SK-N-SH treated with all-trans-retinoic acid at 6 μM for 48 hours (cell line): ENCODE measurements at regions not wholly inside any gene's neighbourhood (a gene's known extent, or its start where the extent isn't known, plus 50 kb on each side); places are given as distances from the start of the nearest gene placed in this dataset.

Source experiments
- ATAC-seq: fragments of 200-7000 bp; cut with Tn5 transposase; 3 replicates; pipeline ENCODE4 v1.9.1; 2020; ENCODE audit warnings: mild to moderate bottlenecking, moderate library complexity
- ARNTL ChIP-seq: fragments of 450-650 bp; formaldehyde crosslinking; IDR thresholded peaks from 2 replicates; pipeline ENCODE4 v1.5.0; 2020; ENCODE audit warnings: low read depth, mild to moderate bottlenecking, moderate library complexity, borderline replicate concordance
- BACH2 ChIP-seq: fragments of 250-450 bp; sonication (Bioruptor Pico); IDR thresholded peaks from 2 replicates; pipeline ENCODE4 v1.9.0; 2021; ENCODE audit warnings: mild to moderate bottlenecking, borderline replicate concordance
- CREB5 ChIP-seq: fragments of 250-450 bp; sonication (Bioruptor Pico); IDR thresholded peaks from 2 replicates; pipeline ENCODE4 v1.5.1; 2020; ENCODE audit warnings: low read depth, mild to moderate bottlenecking, moderate library complexity
- CSDC2 ChIP-seq: fragments of 250-450 bp; sonication (Bioruptor Pico); IDR thresholded peaks from 2 replicates; pipeline ENCODE4 v1.5.0; 2020; ENCODE audit warnings: mild to moderate bottlenecking, moderate library complexity
- CSRNP3 ChIP-seq: fragments of 250-450 bp; sonication (Bioruptor Pico); IDR thresholded peaks from 2 replicates; pipeline ENCODE4 v1.5.1; 2021; ENCODE audit warnings: mild to moderate bottlenecking, moderate library complexity
- ESRRG ChIP-seq: fragments of 250-450 bp; sonication (Bioruptor Pico); IDR thresholded peaks from 2 replicates; pipeline ENCODE4 v1.6.1; 2021; ENCODE audit warnings: mild to moderate bottlenecking
- GLIS3 ChIP-seq: fragments of 250-450 bp; sonication (Bioruptor Pico); IDR thresholded peaks from 2 replicates; pipeline ENCODE4 v1.5.0; 2020; ENCODE audit warnings: mild to moderate bottlenecking, moderate library complexity
- ISL1 ChIP-seq: fragments of 250-450 bp; sonication (Bioruptor Pico); IDR thresholded peaks from 2 replicates; pipeline ENCODE4 v2.1.2; 2022; ENCODE audit warnings: mild to moderate bottlenecking, moderate library complexity
- OSR1 ChIP-seq: fragments of 250-450 bp; sonication (Bioruptor Pico); IDR thresholded peaks from 2 replicates; pipeline ENCODE4 v1.8.0; 2022; ENCODE audit warnings: moderate library complexity, mild to moderate bottlenecking, inconsistent platforms
- POU6F1 ChIP-seq: fragments of 250-450 bp; sonication (Bioruptor Pico); IDR thresholded peaks from 2 replicates; pipeline ENCODE4 v1.8.0; 2021; ENCODE audit warnings: low read depth, mild to moderate bottlenecking, moderate library complexity, borderline replicate concordance
- PPARA ChIP-seq: fragments of 250-450 bp; sonication (Bioruptor Pico); IDR thresholded peaks from 2 replicates; pipeline ENCODE4 v1.5.0; 2020; ENCODE audit warnings: mild to moderate bottlenecking, borderline replicate concordance
- RARB ChIP-seq: fragments of 250-450 bp; sonication (Bioruptor Pico); IDR thresholded peaks from 2 replicates; pipeline ENCODE4 v1.8.0; 2021; ENCODE audit warnings: mild to moderate bottlenecking, moderate library complexity
- SNAI2 ChIP-seq: fragments of 250-450 bp; sonication (Bioruptor Pico); IDR thresholded peaks from 2 replicates; pipeline ENCODE4 v1.5.0; 2020; ENCODE audit warnings: mild to moderate bottlenecking, moderate library complexity
- TCF4 ChIP-seq: fragments of 250-450 bp; sonication (Bioruptor Pico); IDR thresholded peaks from 2 replicates; pipeline ENCODE4 v1.8.0; 2021; ENCODE audit warnings: mild to moderate bottlenecking, moderate library complexity, borderline replicate concordance
- TOX ChIP-seq: fragments of 250-450 bp; sonication (Bioruptor Pico); IDR thresholded peaks from 2 replicates; pipeline ENCODE4 v1.8.0; 2021; ENCODE audit warnings: mild to moderate bottlenecking, moderate library complexity, borderline replicate concordance
- TSHZ2 ChIP-seq: fragments of 250-450 bp; sonication (Bioruptor Pico); IDR thresholded peaks from 2 replicates; pipeline ENCODE4 v1.5.0; 2020; ENCODE audit warnings: mild to moderate bottlenecking, moderate library complexity
- ZC3H10 ChIP-seq: fragments of 250-450 bp; sonication (Bioruptor Pico); IDR thresholded peaks from 2 replicates; pipeline ENCODE4 v1.5.1; 2021; ENCODE audit warnings: mild to moderate bottlenecking, moderate library complexity
- ZFP3 ChIP-seq: fragments of 250-450 bp; sonication (Bioruptor Pico); IDR thresholded peaks from 2 replicates; pipeline ENCODE4 v1.5.0; 2020; ENCODE audit warnings: mild to moderate bottlenecking, moderate library complexity
- ZFP30 ChIP-seq: fragments of 450-650 bp; formaldehyde crosslinking; IDR thresholded peaks from 2 replicates; pipeline ENCODE4 v1.5.0; 2022; ENCODE audit warnings: mild to moderate bottlenecking, moderate library complexity
- ZNF565 ChIP-seq: fragments of 450-650 bp; formaldehyde crosslinking; conservative IDR thresholded peaks from 2 replicates; pipeline ENCODE4 v1.5.0; 2020; ENCODE audit warnings: low read depth, mild to moderate bottlenecking, moderate library complexity
- ZNF70 ChIP-seq: fragments of 450-650 bp; formaldehyde crosslinking; IDR thresholded peaks from 2 replicates; pipeline ENCODE4 v1.5.0; 2020; ENCODE audit warnings: mild to moderate bottlenecking, moderate library complexity
- ZNF8 ChIP-seq: fragments of 450-650 bp; formaldehyde crosslinking; IDR thresholded peaks from 2 replicates; pipeline ENCODE4 v1.5.0; 2020; ENCODE audit warnings: mild to moderate bottlenecking, moderate library complexity

GRCh38 chr10:128962182-128962581, 504.9 kb upstream of the MGMT start:
- no peak for ATAC-seq

GRCh38 chr10:128963211-128964099, 503.6 kb upstream of the MGMT start:
- TF ChIP-seq POU6F1 (no peak), RARB (CRISPR knock-in tag) (no peak), TSHZ2 (no peak), ISL1 (CRISPR knock-in tag) (no peak), PPARA (CRISPR knock-in tag) (no peak), TOX (CRISPR knock-in tag) (no peak), OSR1 (CRISPR knock-in tag) (no peak), CSDC2 (CRISPR knock-in tag) (no peak)
- no peak for ATAC-seq

More at GRCh38 chr10:128962182-128962581, 504.9 kb upstream of the MGMT start:
- no peak for TF ChIP-seq ZNF565
- TF ChIP-seq GLIS3 (CRISPR knock-in tag), result no peak
- no peak for TF ChIP-seq ZNF8
- no peak for TF ChIP-seq ESRRG (CRISPR knock-in tag)
- TF ChIP-seq CSRNP3, result no peak
- TF ChIP-seq ZC3H10 (CRISPR knock-in tag), result no peak
- no peak for TF ChIP-seq OSR1 (CRISPR knock-in tag)
- TF ChIP-seq PPARA (CRISPR knock-in tag), result no peak
- no peak for TF ChIP-seq ARNTL (CRISPR knock-in tag)
- TF ChIP-seq TSHZ2, result no peak
- no peak for TF ChIP-seq ZFP30 (CRISPR knock-in tag)
- TF ChIP-seq POU6F1, result no peak
- no peak for TF ChIP-seq SNAI2
- TF ChIP-seq TOX (CRISPR knock-in tag), result no peak

GRCh38 chr10:128964100-128964403, 503.0 kb upstream of the MGMT start:
- no peak for ATAC-seq
- no peak for TF ChIP-seq ZC3H10 (CRISPR knock-in tag)
- TF ChIP-seq CREB5, result no peak
- no peak for TF ChIP-seq BACH2 (CRISPR knock-in tag)
- no peak for TF ChIP-seq ZFP30 (CRISPR knock-in tag)
- TF ChIP-seq ESRRG (CRISPR knock-in tag), result no peak
- TF ChIP-seq ZNF70, result no peak
- TF ChIP-seq GLIS3 (CRISPR knock-in tag), result no peak
- no peak for TF ChIP-seq ZNF8
- TF ChIP-seq SNAI2, result no peak
- no peak for TF ChIP-seq ZFP3 (CRISPR knock-in tag)
- TF ChIP-seq POU6F1, result no peak
- no peak for TF ChIP-seq TCF4 (CRISPR knock-in tag)
- no peak for TF ChIP-seq PPARA (CRISPR knock-in tag)
